Duodenal mucosa (tissue), 2 donors: ENCODE measurements at regions not wholly inside any gene's neighbourhood (a gene's known extent, or its start where the extent isn't known, plus 50 kb on each side); places are given as distances from the start of the nearest gene placed in this dataset.

Experiments used
- H3K27ac ChIP-seq: one replicate; pipeline ENCODE4 v1.7.0; 2013; ENCODE audit warnings: low read depth, low read length
- H3K27me3 ChIP-seq, 2 donors: one replicate each; pipeline ENCODE4 v1.7.0; 2013; ENCODE audit warnings: low read length in 2 of 2, control low read depth in 1 of 2; ENCODE audit not compliant: insufficient read depth in 2 of 2, control insufficient read depth in 1 of 2
- H3K36me3 ChIP-seq, 2 donors: one replicate each; pipeline ENCODE4 v1.7.0; 2013; ENCODE audit warnings: low read length in 2 of 2, control low read depth in 1 of 2; ENCODE audit not compliant: insufficient read depth in 2 of 2, control insufficient read depth in 1 of 2
- H3K4me1 ChIP-seq, 2 donors: one replicate each; pipeline ENCODE4 v1.7.0; 2013; ENCODE audit warnings: low read length in 2 of 2, control low read depth in 1 of 2; ENCODE audit not compliant: insufficient read depth in 2 of 2, control insufficient read depth in 1 of 2
- H3K4me3 ChIP-seq, 2 donors: one replicate each; pipeline ENCODE4 v1.7.0; 2013; ENCODE audit warnings: low read length in 2 of 2, low read depth in 1 of 2
- H3K9ac ChIP-seq, 2 donors: one replicate each; pipeline ENCODE4 v1.7.0; 2013; ENCODE audit warnings: low read length in 2 of 2, low read depth in 1 of 2
- H3K9me3 ChIP-seq, 2 donors: one replicate each; pipeline ENCODE4 v1.7.0; 2013; ENCODE audit warnings: low read length in 2 of 2, control low read depth in 1 of 2; ENCODE audit not compliant: control insufficient read depth in 1 of 2

- Histone ChIP-seq H3K27me3 (peaks cover 0 to 4% of the 10 kb centered on the region in 2 donors), H3K36me3 (no peaks in the 10 kb centered on the region), H3K9me3 (no peaks in the 10 kb centered on the region), H3K4me3 (no peak overlapping the region), H3K4me1 (no peaks in the 10 kb centered on the region), H3K9ac (no peak overlapping the region), H3K27ac (no peak overlapping the region)
Measured at GRCh38 chr18:11553098-11553940, 56.1 kb upstream of the SLC35G4 start.

DNA sequence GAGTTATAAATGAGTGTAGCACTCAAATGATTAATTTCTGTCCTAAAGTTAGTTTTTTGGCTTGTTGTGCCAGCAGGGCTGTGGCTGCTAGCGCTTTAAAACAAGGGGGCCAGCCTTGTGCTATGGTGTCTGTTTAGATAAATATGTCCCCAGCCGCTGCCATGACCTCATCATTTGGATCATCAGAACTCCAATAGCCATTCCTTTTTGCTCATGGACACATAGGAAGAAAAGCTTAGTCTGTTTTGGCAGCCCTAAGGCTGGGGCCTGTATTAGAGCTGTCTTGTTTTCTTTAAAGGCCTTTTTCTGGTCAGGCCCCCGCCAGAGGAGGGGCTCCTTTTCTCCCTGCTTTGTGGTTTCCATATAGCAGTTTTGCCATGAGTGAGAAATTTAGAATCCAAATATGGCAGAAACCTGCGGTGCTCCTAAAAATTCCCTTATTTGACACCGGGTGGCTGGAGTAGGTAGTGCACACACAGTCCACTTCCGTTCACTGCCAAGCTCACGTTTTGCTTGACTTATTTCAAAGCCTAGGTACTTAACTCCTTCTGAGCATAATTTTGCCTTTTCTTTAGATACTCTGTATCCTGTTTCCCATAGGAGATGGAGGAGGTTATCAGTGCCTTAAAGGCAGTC, 60.4 kb upstream of the SLC35G4 start:
- Histone ChIP-seq H3K36me3 (no peaks in the 10 kb centered on the region), H3K9me3 (peaks cover 0 to 8% of the 10 kb centered on the region in 2 donors), H3K4me1 (no peaks in the 10 kb centered on the region), H3K27ac (no peak overlapping the region), H3K9ac (no peak overlapping the region), H3K27me3 (no peaks in the 10 kb centered on the region), H3K4me3 (no peak overlapping the region)

- Histone ChIP-seq H3K27ac (no peak overlapping the region), H3K4me1 (no peaks in the 10 kb centered on the region), H3K9me3 (peaks cover 0 to 9% of the 10 kb centered on the region in 2 donors), H3K27me3 (no peaks in the 10 kb centered on the region), H3K4me3 (no peak overlapping the region), H3K9ac (no peak overlapping the region), H3K36me3 (no peaks in the 10 kb centered on the region)
Measured at GRCh38 chr18:11548396-11548795, 61.0 kb upstream of the SLC35G4 start.

DNA sequence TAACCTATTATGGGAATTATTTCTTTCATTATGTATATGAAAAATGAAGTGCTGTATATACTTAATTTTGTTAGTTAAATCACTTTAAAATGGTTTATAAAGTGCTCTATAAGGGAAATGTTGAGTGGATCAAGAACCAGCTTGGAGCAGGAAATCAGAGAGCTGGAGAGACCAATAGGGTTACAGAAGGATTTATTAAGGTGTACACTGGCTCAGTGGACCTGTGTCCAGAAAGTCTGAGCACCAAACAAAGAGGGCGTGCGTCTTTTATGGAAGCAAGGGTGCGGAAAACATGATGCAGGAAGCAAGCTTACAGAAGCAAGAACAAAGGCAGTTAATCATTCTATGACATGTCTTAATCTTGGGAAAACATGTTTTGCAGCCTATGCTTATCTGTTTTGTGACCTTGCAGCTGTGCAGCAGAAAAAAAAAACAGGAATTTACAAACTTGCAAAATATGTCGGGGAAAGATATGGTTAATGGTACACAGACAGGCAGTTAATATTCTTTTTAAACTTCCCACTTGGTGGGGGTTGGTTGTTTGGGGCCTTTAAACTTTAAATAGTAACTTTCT, 65.2 kb upstream of the SLC35G4 start:
- H3K9ac ChIP-seq, result no peak overlapping the region
- H3K4me3 ChIP-seq, result no peak overlapping the region
- H3K4me1 ChIP-seq, result no peaks in the 10 kb centered on the region
- no peaks in the 10 kb centered on the region for H3K27me3 ChIP-seq
- H3K27ac ChIP-seq, result no peak overlapping the region
- H3K36me3 ChIP-seq, result no peaks in the 10 kb centered on the region
- peaks cover 4 to 9% of the 10 kb centered on the region in 2 donors for H3K9me3 ChIP-seq

DNA sequence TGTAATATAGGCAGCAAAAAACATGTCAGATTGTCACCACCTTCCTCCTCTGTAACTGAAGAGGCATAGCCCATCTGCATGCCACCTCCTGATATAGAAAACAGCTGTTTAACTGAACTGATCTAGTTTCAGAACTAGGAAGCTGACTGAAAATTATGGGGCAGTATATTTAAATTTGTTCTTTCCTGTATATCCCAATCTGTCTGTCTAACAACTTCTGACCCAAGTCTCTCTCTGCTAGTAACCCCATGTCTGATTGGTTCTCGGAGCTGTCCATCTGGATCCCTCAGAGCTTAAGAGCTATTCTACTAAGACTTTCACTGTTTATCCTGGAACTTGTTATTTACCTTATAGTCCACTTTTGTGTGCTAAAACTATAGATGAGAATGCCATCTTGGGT, 68.2 kb upstream of the SLC35G4 start:
- Histone ChIP-seq H3K27ac (no peak overlapping the region), H3K4me3 (no peak overlapping the region), H3K36me3 (no peaks in the 10 kb centered on the region), H3K9ac (no peak overlapping the region), H3K27me3 (no peaks in the 10 kb centered on the region), H3K9me3 (peaks cover 4 to 9% of the 10 kb centered on the region in 2 donors), H3K4me1 (no peaks in the 10 kb centered on the region)

- Histone ChIP-seq H3K4me1 (no peaks in the 10 kb centered on the region), H3K27me3 (no peaks in the 10 kb centered on the region), H3K4me3 (no peak overlapping the region), H3K36me3 (no peaks in the 10 kb centered on the region), H3K9ac (no peak overlapping the region), H3K27ac (no peak overlapping the region), H3K9me3 (no peaks in the 10 kb centered on the region)
Measured at GRCh38 chr18:11533942-11534496, 75.4 kb upstream of the SLC35G4 start.

- no peaks in the 10 kb centered on the region for H3K9me3 ChIP-seq
- H3K4me1 ChIP-seq, result no peaks in the 10 kb centered on the region
- H3K9ac ChIP-seq, result no peak overlapping the region
- no peaks in the 10 kb centered on the region for H3K36me3 ChIP-seq
- no peak overlapping the region for H3K27ac ChIP-seq
- no peak overlapping the region for H3K4me3 ChIP-seq
- H3K27me3 ChIP-seq, result no peaks in the 10 kb centered on the region
Measured at GRCh38 chr18:11533513-11533890, 75.9 kb upstream of the SLC35G4 start.

GRCh38 chr18:11532758-11533512, 76.5 kb upstream of the SLC35G4 start:
- Histone ChIP-seq H3K36me3 (no peaks in the 10 kb centered on the region), H3K4me3 (no peak overlapping the region), H3K9ac (no peak overlapping the region), H3K9me3 (no peaks in the 10 kb centered on the region), H3K4me1 (no peaks in the 10 kb centered on the region), H3K27me3 (no peaks in the 10 kb centered on the region), H3K27ac (no peak overlapping the region)

DNA sequence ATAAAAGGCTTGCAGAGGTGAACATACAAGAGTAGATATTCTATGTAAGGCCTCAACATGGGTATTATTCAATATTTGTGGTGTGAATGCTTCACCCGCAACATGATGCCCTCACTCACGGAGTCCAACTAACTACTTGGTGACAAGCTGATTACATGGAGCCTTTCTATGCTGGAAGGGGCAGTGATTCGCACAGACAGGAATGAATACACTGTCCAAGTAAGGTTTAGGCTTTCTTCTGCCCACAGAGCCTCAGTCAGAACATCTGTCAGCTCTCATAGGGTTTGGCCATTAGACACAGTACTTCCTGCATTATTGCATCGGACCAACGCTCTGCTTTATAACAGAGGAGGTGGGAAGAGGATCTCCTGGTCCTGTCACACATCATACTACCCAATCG, 80.3 kb upstream of the SLC35G4 start:
- no peak overlapping the region for H3K4me3 ChIP-seq
- H3K4me1 ChIP-seq, result no peaks in the 10 kb centered on the region
- no peak overlapping the region for H3K27ac ChIP-seq
- no peaks in the 10 kb centered on the region for H3K27me3 ChIP-seq
- no peak overlapping the region for H3K9ac ChIP-seq
- H3K36me3 ChIP-seq, result no peaks in the 10 kb centered on the region
- H3K9me3 ChIP-seq, result no peaks in the 10 kb centered on the region
